Colonic mucosa (tissue), 4 donors: ENCODE measurements at regions not wholly inside any gene's neighbourhood (a gene's known extent, or its start where the extent isn't known, plus 50 kb on each side); places are given as distances from the start of the nearest gene placed in this dataset.

Experiments
- DNase-seq: peaks from one replicate; pipeline ENCODE4 v3.0.0-alpha.2; 2020
- H3K27ac ChIP-seq: fragments of 200-600 bp; one replicate; pipeline ENCODE4 v1.8.0; 2021
- H3K27me3 ChIP-seq: fragments of 200-600 bp; one replicate; pipeline ENCODE4 v1.8.0; 2021
- H3K36me3 ChIP-seq: fragments of 200-600 bp; one replicate; pipeline ENCODE4 v1.8.0; 2021
- H3K4me1 ChIP-seq: fragments of 200-600 bp; one replicate; pipeline ENCODE4 v1.8.0; 2021; ENCODE audit warnings: mild to moderate bottlenecking
- H3K4me3 ChIP-seq: fragments of 200-600 bp; one replicate; pipeline ENCODE4 v1.8.0; 2021
- H3K9ac ChIP-seq, 2 donors: one replicate each; pipeline ENCODE4 v1.7.0; 2013; ENCODE audit warnings: control low read depth in 2 of 2, low read depth in 2 of 2, low read length in 2 of 2
- H3K9me3 ChIP-seq: fragments of 200-600 bp; one replicate; pipeline ENCODE4 v1.8.0; 2021
- intact Hi-C: fragments of 100-400 bp; cut with DNase I; formaldehyde crosslinking; loops from one replicate; pipeline ENCODE4 v1.14.1; 2022
- TF ChIP-seq, protein P1 (sequence below): fragments of 200-600 bp; IDR thresholded peaks from one replicate; pipeline ENCODE4 v1.8.0; 2022; ENCODE audit warnings: antibody characterized with exemption, mild to moderate bottlenecking
- donor health status: healthy.
- donor health status: DM: no; HTN: no; CAD: no.
- donor health status: DM: no; HTN: no; CAD: no.

DNA sequence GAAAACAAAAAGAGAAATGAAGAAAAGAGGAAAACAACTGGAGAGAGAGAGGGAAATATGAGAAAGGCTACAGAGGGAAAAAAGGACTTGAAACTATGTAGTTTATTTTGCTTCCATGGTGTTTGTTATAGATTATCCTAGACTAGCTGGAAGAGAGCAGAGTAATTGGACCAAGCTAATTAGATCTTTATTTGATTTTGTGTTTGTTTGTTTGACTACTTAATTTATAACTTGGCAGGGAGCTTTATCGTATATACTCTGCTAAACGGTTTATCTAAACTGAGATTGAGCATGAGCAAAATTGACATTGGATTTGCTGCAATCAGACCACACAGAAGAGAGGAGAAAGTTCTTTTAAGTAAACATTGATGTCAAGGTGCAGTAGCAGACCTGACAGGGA lies 443.8 kb upstream of the USP24 start:
- no peak overlapping the region for H3K9ac ChIP-seq
- no peaks in the 10 kb centered on the region for H3K4me1 ChIP-seq
- H3K4me3 ChIP-seq: no peak overlapping the region
- intact Hi-C loops: no loop called here
- TF ChIP-seq, protein P1, sequence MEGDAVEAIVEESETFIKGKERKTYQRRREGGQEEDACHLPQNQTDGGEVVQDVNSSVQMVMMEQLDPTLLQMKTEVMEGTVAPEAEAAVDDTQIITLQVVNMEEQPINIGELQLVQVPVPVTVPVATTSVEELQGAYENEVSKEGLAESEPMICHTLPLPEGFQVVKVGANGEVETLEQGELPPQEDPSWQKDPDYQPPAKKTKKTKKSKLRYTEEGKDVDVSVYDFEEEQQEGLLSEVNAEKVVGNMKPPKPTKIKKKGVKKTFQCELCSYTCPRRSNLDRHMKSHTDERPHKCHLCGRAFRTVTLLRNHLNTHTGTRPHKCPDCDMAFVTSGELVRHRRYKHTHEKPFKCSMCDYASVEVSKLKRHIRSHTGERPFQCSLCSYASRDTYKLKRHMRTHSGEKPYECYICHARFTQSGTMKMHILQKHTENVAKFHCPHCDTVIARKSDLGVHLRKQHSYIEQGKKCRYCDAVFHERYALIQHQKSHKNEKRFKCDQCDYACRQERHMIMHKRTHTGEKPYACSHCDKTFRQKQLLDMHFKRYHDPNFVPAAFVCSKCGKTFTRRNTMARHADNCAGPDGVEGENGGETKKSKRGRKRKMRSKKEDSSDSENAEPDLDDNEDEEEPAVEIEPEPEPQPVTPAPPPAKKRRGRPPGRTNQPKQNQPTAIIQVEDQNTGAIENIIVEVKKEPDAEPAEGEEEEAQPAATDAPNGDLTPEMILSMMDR: no peak
- no peak overlapping the region for H3K27ac ChIP-seq
- H3K36me3 ChIP-seq: no peaks in the 10 kb centered on the region
- H3K27me3 ChIP-seq: no peaks in the 10 kb centered on the region
- no peaks in the 10 kb centered on the region for H3K9me3 ChIP-seq
- no peak for DNase-seq

DNA sequence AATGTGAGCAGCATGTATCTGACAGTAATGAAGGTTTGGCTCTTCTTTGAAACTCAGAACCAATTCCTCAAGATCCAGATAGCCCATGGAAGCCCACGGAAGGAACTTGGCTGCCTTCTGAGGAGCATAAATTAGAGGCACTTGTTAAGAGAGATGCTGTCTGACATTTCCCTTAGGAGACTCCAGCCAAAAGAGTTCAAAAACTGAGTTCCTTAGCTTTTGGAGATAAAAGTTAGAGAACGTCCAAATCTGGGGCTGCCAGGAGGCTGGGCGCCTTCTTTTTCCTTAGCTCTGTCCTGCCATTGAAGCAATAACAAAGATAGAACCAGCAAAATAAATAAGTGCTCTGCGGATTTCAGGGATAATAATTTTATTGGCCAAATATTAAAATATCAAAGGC lies 439.6 kb upstream of the USP24 start:
- TF ChIP-seq, protein P1: no peak

DNA sequence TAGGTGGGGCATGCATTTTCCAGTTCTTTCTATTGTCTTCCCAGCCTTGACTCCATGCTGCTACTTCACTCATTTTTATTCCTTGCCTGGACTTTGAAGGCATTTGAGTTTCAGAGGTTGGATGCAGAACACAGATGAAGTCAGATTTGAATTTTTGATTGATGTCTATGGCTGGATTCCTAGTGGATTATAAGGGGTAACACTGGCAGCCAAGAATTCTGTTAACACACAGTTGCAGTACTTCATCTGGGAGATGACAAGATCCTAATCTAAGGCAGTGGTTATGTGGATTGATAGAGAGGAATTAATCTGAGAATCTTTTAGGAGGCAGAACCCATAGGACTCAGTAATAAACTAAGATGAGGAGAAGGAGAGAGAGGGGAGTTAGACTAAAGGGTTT lies 439.0 kb upstream of the USP24 start:
- Histone ChIP-seq H3K9ac (no peak overlapping the region), H3K4me1 (no peaks in the 10 kb centered on the region), H3K36me3 (no peaks in the 10 kb centered on the region), H3K27me3 (no peaks in the 10 kb centered on the region), H3K27ac (no peak overlapping the region), H3K9me3 (no peaks in the 10 kb centered on the region), H3K4me3 (no peak overlapping the region)
- TF ChIP-seq, protein P1: no peak
- intact Hi-C loops: no loop called here
- DNase-seq: no peak

More for the DNA sequence above, 439.6 kb upstream of the USP24 start:
- Histone ChIP-seq H3K36me3 (no peaks in the 10 kb centered on the region), H3K9me3 (no peaks in the 10 kb centered on the region), H3K27me3 (no peaks in the 10 kb centered on the region), H3K4me3 (no peak overlapping the region), H3K9ac (no peak overlapping the region), H3K4me1 (no peaks in the 10 kb centered on the region), H3K27ac (no peak overlapping the region)
- intact Hi-C loops: no loop called here
- no peak for DNase-seq

DNA sequence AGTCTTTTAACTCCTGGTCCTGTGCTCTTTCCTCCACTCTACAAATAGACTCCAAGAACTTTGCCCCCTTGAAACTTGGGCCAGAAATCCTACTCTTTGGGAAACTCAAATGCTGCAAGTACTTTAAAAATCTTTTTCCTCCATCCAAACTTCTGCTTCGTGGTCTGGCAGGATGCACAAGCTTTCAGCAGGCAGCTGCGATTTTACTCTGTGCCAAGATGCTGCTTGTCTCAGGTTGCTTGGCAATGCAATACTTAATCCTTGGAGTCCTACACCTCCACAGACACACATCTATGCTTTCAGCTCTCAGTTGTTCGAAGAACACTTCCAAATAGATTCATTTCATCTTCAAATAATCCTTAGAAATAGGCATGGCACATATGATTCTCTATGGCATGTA lies 435.3 kb upstream of the USP24 start:
- Histone ChIP-seq H3K4me3 (no peak overlapping the region), H3K27ac (no peak overlapping the region), H3K27me3 (no peaks in the 10 kb centered on the region), H3K4me1 (no peaks in the 10 kb centered on the region), H3K36me3 (no peaks in the 10 kb centered on the region), H3K9ac (no peak overlapping the region), H3K9me3 (no peaks in the 10 kb centered on the region)
- TF ChIP-seq, protein P1: no peak
- intact Hi-C loops: no loop called here
- no peak for DNase-seq

DNA sequence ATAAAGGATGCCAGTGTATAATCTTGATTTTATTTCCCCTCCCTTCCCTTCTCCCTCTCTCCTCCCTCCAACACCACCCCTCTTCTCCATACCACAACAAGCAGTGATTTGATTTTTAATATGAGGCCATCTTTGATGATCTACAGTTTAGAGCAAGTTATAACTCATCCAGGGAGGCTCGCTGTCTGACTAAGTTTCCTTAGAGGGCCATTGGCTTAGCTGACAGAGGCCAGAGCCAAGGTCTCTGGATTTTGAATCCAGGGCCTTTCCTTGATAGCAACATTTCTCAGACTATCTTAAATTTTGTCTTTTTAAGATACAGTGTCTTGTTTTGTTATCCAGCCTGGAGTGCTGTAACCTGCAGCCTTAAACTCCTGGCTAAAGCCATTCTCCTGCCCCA lies 431.0 kb upstream of the USP24 start:
- H3K27ac ChIP-seq: no peak overlapping the region
- H3K27me3 ChIP-seq: no peaks in the 10 kb centered on the region
- TF ChIP-seq, protein P1: no peak
- DNase-seq: no peak
- no peaks in the 10 kb centered on the region for H3K9me3 ChIP-seq
- no peaks in the 10 kb centered on the region for H3K36me3 ChIP-seq
- H3K9ac ChIP-seq: no peak overlapping the region
- no peak overlapping the region for H3K4me3 ChIP-seq
- no peaks in the 10 kb centered on the region for H3K4me1 ChIP-seq
- intact Hi-C loops: no loop called here

DNA sequence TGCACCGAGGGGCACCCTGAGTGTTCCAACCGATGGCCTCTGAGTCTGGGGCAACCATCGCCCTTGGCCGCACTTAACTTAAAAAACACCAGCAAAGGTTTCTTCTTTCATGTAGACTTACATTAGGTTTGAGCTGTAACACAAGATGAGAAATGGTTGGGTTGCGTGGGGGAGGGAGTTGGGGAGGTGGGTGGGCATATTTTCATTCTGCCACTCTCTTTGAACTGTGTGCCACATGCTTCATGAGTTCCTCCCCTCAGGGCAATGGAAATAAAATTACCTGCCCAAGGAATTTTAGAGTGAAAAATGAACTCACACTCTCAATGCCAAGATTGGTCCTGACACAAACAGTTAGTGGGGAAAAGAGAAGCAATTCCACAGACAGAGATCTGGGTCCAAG lies 430.1 kb upstream of the USP24 start:
- TF ChIP-seq, protein P1: no peak
- no peak for DNase-seq
- Histone ChIP-seq H3K27me3 (no peaks in the 10 kb centered on the region), H3K9me3 (no peaks in the 10 kb centered on the region), H3K9ac (no peak overlapping the region), H3K27ac (no peak overlapping the region), H3K4me3 (no peak overlapping the region), H3K36me3 (no peaks in the 10 kb centered on the region), H3K4me1 (no peaks in the 10 kb centered on the region)
- intact Hi-C loops: no loop called here
